Upper lobe of right lung (tissue), 1 donor: ENCODE measurements at regions not wholly inside any gene's neighbourhood (a gene's known extent, or its start where the extent isn't known, plus 50 kb on each side); places are given as distances from the start of the nearest gene placed in this dataset.

Source experiments
- ATAC-seq: fragments of 200-7000 bp; cut with Tn5 transposase; one replicate; pipeline ENCODE4 v1.9.1; 2020; ENCODE audit warnings: mild to moderate bottlenecking, moderate library complexity
- DNase-seq: peaks from one replicate; pipeline ENCODE4 v3.0.0-alpha.2; 2020
- H3K27ac ChIP-seq: fragments of 200-600 bp; one replicate; pipeline ENCODE4 v1.8.0; 2022
- H3K27me3 ChIP-seq: fragments of 200-600 bp; one replicate; pipeline ENCODE4 v1.8.0; 2022; ENCODE audit warnings: mild to moderate bottlenecking
- H3K36me3 ChIP-seq: fragments of 200-600 bp; one replicate; pipeline ENCODE4 v1.8.0; 2022
- H3K4me1 ChIP-seq: fragments of 200-600 bp; one replicate; pipeline ENCODE4 v1.8.0; 2022
- H3K4me3 ChIP-seq: fragments of 200-600 bp; one replicate; pipeline ENCODE4 v1.8.0; 2022; ENCODE audit warnings: mild to moderate bottlenecking
- H3K9me3 ChIP-seq: fragments of 200-600 bp; one replicate; pipeline ENCODE4 v1.8.0; 2022
- intact Hi-C: fragments of 100-400 bp; cut with DNase I; formaldehyde crosslinking; loops from one replicate; pipeline ENCODE4 v1.11.0; 2022
- TF ChIP-seq, protein P1 (sequence below): fragments of 200-600 bp; IDR thresholded peaks from one replicate; pipeline ENCODE4 v1.8.0; 2022; ENCODE audit warnings: antibody characterized with exemption
- donor health status: DM: no; HTN: yes; CAD: no; lungs with severe emphysema.

DNA sequence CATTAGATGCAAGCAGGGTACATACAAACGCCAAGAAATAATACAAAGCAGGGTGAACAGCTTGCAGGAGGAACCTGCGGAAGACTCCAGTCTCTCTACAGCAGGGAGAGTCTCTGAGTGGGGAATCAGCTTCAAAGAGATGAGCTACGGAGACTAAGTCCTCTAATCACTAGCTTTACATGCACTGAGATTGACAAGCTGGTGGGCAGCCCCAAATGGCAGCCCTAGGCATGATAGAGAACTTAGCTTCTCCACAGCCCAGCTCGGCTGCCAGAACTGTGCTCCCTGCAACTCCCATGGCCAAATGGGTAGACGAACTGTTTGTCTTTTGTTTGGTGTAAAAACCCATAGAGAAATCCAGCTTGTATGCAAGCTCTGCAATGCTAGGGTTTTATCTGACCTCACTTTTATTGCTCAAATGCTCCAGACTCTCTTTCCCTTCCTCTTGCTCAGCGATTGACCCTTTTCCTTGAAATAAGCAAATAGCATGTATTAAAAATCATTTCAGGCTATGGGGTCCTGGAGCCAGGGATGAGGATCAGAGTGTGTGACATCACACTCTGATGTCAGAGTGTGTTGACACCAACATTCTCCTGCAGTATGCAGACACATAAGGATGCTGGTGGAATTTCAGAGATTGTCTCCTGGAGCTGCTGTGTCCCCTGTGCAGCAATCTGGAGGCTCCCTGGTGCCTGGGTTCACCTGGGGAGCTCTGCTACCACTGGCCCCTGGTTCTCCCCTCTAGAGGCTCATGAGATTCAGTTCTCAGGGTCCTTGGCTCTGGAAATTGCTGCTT, 238.5 kb downstream of the TTLL7 start:
- ATAC-seq (no peak), DNase-seq (no peak)
- Histone ChIP-seq H3K9me3 (no peaks in the 10 kb centered on the region), H3K4me3 (no peak overlapping the region), H3K4me1 (no peaks in the 10 kb centered on the region), H3K27me3 (no peaks in the 10 kb centered on the region), H3K27ac (no peak overlapping the region), H3K36me3 (no peaks in the 10 kb centered on the region)
- TF ChIP-seq, protein P1, sequence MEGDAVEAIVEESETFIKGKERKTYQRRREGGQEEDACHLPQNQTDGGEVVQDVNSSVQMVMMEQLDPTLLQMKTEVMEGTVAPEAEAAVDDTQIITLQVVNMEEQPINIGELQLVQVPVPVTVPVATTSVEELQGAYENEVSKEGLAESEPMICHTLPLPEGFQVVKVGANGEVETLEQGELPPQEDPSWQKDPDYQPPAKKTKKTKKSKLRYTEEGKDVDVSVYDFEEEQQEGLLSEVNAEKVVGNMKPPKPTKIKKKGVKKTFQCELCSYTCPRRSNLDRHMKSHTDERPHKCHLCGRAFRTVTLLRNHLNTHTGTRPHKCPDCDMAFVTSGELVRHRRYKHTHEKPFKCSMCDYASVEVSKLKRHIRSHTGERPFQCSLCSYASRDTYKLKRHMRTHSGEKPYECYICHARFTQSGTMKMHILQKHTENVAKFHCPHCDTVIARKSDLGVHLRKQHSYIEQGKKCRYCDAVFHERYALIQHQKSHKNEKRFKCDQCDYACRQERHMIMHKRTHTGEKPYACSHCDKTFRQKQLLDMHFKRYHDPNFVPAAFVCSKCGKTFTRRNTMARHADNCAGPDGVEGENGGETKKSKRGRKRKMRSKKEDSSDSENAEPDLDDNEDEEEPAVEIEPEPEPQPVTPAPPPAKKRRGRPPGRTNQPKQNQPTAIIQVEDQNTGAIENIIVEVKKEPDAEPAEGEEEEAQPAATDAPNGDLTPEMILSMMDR = no peak
- intact Hi-C loops = no loop called here

DNA sequence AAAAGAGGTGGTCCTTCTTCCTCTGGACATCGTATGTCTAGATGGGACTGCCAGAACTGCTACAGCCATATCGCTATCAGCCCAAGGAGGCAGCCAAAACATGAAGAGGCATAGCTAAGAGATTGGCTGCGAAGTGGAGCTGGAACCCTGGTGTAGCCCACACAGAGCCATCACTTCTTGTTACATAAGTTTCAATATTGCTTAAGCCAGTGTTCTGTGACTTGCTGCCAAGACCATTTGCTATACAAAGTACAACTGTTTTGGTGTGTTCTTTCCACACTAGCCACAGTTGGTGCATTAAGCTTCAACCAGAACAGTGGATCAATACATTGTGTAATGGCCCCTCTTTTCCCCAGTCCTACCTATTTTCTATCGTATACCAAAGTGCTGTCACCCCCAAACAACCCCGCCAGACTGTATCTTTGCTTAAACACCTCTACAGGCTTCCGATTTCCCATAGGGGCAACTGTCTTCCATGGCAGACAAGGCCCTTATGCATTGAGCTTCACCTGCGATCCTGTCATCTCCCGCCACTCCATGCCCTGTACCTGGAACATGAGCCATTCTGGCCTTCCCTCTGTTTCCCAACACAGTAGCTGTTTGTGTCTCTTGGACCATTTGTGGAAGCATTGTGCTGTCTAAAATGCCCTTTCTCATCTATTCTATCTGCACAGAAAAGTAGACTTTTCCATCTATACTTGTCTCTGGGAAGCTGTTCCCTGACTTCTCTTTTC, 241.8 kb downstream of the TTLL7 start:
- intact Hi-C loops = no loop called here
- TF ChIP-seq, protein P1 = no peak
- Histone ChIP-seq H3K27ac (no peak overlapping the region), H3K9me3 (no peaks in the 10 kb centered on the region), H3K4me3 (no peak overlapping the region), H3K4me1 (no peaks in the 10 kb centered on the region), H3K36me3 (no peaks in the 10 kb centered on the region), H3K27me3 (no peaks in the 10 kb centered on the region)
- DNase-seq = no peak
- no peak for ATAC-seq

DNA sequence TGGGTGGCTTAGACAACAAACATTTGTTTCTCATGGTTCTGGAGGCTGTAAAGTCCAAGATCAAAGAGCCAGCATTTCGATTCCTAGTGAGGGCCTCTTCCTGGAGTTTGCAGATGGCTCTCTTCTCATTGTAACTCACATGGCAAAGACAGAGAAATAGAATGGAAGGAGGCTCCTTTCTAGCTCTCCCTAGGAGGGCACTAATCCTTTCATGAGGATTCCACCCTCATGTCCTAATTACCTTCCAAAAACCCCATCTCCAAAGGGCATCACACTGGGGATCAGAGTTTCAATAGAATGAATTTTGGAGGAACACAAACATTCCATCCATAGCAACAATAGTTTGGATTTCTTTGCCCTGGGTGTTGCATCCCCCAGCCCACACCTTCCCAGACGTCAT, 247.3 kb downstream of the TTLL7 start:
- no peaks in the 10 kb centered on the region for H3K36me3 ChIP-seq
- no peaks in the 10 kb centered on the region for H3K4me1 ChIP-seq
- TF ChIP-seq, protein P1 = no peak
- intact Hi-C loops = no loop called here
- no peaks in the 10 kb centered on the region for H3K27me3 ChIP-seq
- no peaks in the 10 kb centered on the region for H3K9me3 ChIP-seq
- DNase-seq (no peak), ATAC-seq (no peak)
- no peak overlapping the region for H3K4me3 ChIP-seq
- H3K27ac ChIP-seq = no peak overlapping the region

DNA sequence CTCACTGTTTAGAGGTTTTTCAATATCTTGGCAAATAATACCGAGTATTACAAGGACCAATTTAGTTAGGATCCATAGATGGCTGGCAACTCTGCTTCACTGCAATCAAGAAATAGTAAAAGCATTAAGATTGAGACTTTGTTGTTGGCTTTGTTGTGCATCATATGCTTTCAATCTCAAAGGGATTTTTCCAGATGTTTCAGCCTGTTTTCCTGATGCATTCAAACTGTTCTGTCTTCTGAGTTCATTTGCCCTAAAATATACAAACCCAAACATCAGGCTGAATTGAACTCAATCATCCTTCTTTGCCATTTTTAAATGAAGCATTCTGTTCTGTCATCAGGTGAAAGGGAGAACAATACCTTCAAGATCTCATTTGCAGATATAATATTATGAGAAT, 248.7 kb downstream of the TTLL7 start:
- no peak overlapping the region for H3K27ac ChIP-seq
- no peaks in the 10 kb centered on the region for H3K36me3 ChIP-seq
- TF ChIP-seq, protein P1 = no peak
- H3K4me3 ChIP-seq = no peak overlapping the region
- intact Hi-C loops = no loop called here
- DNase-seq (no peak), ATAC-seq (no peak)
- no peaks in the 10 kb centered on the region for H3K27me3 ChIP-seq
- no peaks in the 10 kb centered on the region for H3K9me3 ChIP-seq
- H3K4me1 ChIP-seq = no peaks in the 10 kb centered on the region

DNA sequence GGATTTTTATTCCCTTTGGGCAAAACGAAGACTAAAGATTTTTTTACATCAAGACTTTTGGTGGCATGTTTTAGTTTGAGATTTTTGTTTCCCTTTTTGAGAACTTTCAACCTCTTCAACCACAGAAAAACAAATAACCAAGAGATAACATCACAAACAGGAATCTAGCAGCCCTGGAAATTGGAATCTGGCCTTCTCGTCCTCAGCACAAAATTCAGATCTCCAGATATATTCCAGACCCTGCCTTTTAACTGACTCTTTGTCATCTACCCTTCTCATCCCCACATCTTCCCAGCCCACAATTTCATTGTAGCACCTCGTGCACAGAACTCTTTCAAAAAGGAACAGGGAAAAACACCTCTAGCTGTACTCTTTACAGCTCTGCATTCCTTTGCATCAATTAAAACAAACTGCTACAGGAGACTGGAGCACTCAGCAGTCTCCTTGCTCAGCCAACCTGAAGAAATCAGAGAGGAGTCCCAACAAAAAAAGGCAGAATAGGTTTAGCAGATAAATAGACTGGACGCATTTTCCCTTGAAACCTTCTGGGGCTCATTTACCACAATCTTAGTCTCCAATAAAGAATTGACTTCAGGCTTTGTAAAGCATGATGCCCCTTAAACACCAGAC, 251.0 kb downstream of the TTLL7 start:
- Histone ChIP-seq H3K27ac (no peak overlapping the region), H3K4me3 (no peak overlapping the region), H3K27me3 (no peaks in the 10 kb centered on the region), H3K4me1 (no peaks in the 10 kb centered on the region), H3K9me3 (no peaks in the 10 kb centered on the region), H3K36me3 (no peaks in the 10 kb centered on the region)
- DNase-seq (no peak), ATAC-seq (no peak)
- TF ChIP-seq, protein P1 = no peak
- intact Hi-C loops = no loop called here
